Fibroblast of villous mesenchyme (primary cell): ENCODE measurements at regions not wholly inside any gene's neighbourhood (a gene's known extent, or its start where the extent isn't known, plus 50 kb on each side); places are given as distances from the start of the nearest gene placed in this dataset.

Experiments
- DNase-seq: peaks from one replicate; pipeline ENCODE4 v3.0.0-alpha.2; 2010; ENCODE audit warnings: low read depth
- H3K4me3 ChIP-seq: 2 replicates; pipeline ENCODE4 v1.5.1; 2011; ENCODE audit warnings: low read depth, mild to moderate bottlenecking, low read length
- CTCF ChIP-seq: IDR thresholded peaks from 2 replicates; pipeline ENCODE4 v1.5.1; 2012; ENCODE audit warnings: low read depth, mild to moderate bottlenecking, low read length; ENCODE audit not compliant: insufficient read depth

- DNase-seq, result no peak
- H3K4me3 ChIP-seq, result no peak overlapping the region
- no peak for TF ChIP-seq CTCF
Observed at GRCh38 chr15:25056484-25057425, 102.0 kb downstream of the SNRPN start.

GRCh38 chr15:25057574-25057973 is 102.8 kb downstream of the SNRPN start:
- DNase-seq, result no peak
- no peak overlapping the region for H3K4me3 ChIP-seq
- no peak for TF ChIP-seq CTCF

- no peak for DNase-seq
- no peak for TF ChIP-seq CTCF
- no peak overlapping the region for H3K4me3 ChIP-seq
Observed at GRCh38 chr15:25058080-25058785, 103.4 kb downstream of the SNRPN start.

- no peak for TF ChIP-seq CTCF
- H3K4me3 ChIP-seq, result no peak overlapping the region
- no peak for DNase-seq
Observed at GRCh38 chr15:25059698-25060471, 105.1 kb downstream of the SNRPN start.

- no peak overlapping the region for H3K4me3 ChIP-seq
- no peak for TF ChIP-seq CTCF
- no peak for DNase-seq
Observed at GRCh38 chr15:25060472-25060803, 105.7 kb downstream of the SNRPN start.

GRCh38 chr15:25060996-25061620 is 106.3 kb downstream of the SNRPN start:
- no peak for DNase-seq
- TF ChIP-seq CTCF, result no peak
- no peak overlapping the region for H3K4me3 ChIP-seq
